SU-DHL-6 (cell line): ENCODE measurements at regions not wholly inside any gene's neighbourhood (a gene's known extent, or its start where the extent isn't known, plus 50 kb on each side); places are given as distances from the start of the nearest gene placed in this dataset.
"Not testable (repeated sequence)": the region's sequence is repeated elsewhere in the genome, so short reads cannot be mapped to it uniquely, and the experiment has no call there.

Experiments used
- H2AFZ ChIP-seq: fragments of 200-600 bp; sonication (generic); 2 replicates; pipeline ENCODE4 v1.6.1; 2014; ENCODE audit warnings: low read depth, mild to moderate bottlenecking, moderate library complexity, mixed read lengths, antibody characterized with exemption, low read length; ENCODE audit not compliant: severe bottlenecking
- H3F3A ChIP-seq: fragments of 200-600 bp; shearing (Covaris generic); 2 replicates; pipeline ENCODE4 v1.6.0; 2016; ENCODE audit warnings: antibody characterized with exemption, mild to moderate bottlenecking; ENCODE audit not compliant: insufficient read depth
- H3K27ac ChIP-seq: fragments of 200-600 bp; sonication (generic); 2 replicates; pipeline ENCODE4 v1.5.1; 2016; ENCODE audit warnings: low read depth, mild to moderate bottlenecking, low read length, moderate library complexity, mixed read lengths
- H3K27me3 ChIP-seq: fragments of 200-600 bp; sonication (generic), shearing (Covaris generic); 2 replicates; pipeline ENCODE4 v1.6.0; 2014; ENCODE audit warnings: mild to moderate bottlenecking, low read length
- H3K36me3 ChIP-seq: fragments of 200-600 bp; sonication (generic); 2 replicates; pipeline ENCODE4 v1.6.1; 2014; ENCODE audit warnings: mild to moderate bottlenecking, low read length, mixed read lengths
- H3K4me2 ChIP-seq: fragments of 300-600, 200-600 bp; shearing (Covaris generic), sonication (generic); 2 replicates; pipeline ENCODE4 v1.6.0; 2014; ENCODE audit warnings: low read length, low read depth, mild to moderate bottlenecking; ENCODE audit not compliant: poor library complexity, severe bottlenecking
- H3K4me3 ChIP-seq: fragments of 200-600 bp; sonication (generic); 2 replicates; pipeline ENCODE4 v1.5.1; 2014; ENCODE audit warnings: antibody characterized with exemption, low read length, mild to moderate bottlenecking, mixed read lengths; ENCODE audit not compliant: insufficient read depth, poor library complexity, severe bottlenecking
- H3K79me2 ChIP-seq: fragments of 200-600 bp; sonication (generic); 2 replicates; pipeline ENCODE4 v1.6.1; 2014; ENCODE audit warnings: mild to moderate bottlenecking, low read length, moderate library complexity; ENCODE audit not compliant: insufficient read depth
- H3K9ac ChIP-seq: fragments of 200-600 bp; sonication (generic); 2 replicates; pipeline ENCODE4 v1.7.0; 2014; ENCODE audit warnings: mild to moderate bottlenecking, low read length
- H3K9me2 ChIP-seq: fragments of 200-600 bp; sonication (generic); replicated peaks from 2 replicates; pipeline ENCODE4 v1.6.1; 2014; ENCODE audit warnings: low read length; ENCODE audit not compliant: insufficient read depth
- H3K9me3 ChIP-seq: fragments of 200-600 bp; sonication (generic); 2 replicates; pipeline ENCODE4 v1.6.1; 2014; ENCODE audit warnings: low read length, mixed read lengths; ENCODE audit not compliant: insufficient read depth
- H4K20me1 ChIP-seq: fragments of 200-600 bp; sonication (generic); 2 replicates; pipeline ENCODE4 v1.6.1; 2014; ENCODE audit warnings: low read depth, mild to moderate bottlenecking, antibody characterized with exemption, low read length, moderate library complexity, mixed read lengths
- CTCF ChIP-seq: fragments of 200-600 bp; sonication (generic); IDR thresholded peaks from one replicate; pipeline ENCODE4 v1.5.1; 2017; ENCODE audit warnings: antibody characterized with exemption, mild to moderate bottlenecking, low read length, moderate library complexity; ENCODE audit not compliant: insufficient read depth, poor library complexity, severe bottlenecking
- EZH2phosphoT487 ChIP-seq: fragments of 200-600 bp; sonication (generic), shearing (Covaris generic); conservative IDR thresholded peaks from 2 replicates; pipeline ENCODE4 v1.6.1; 2018; ENCODE audit warnings: mild to moderate bottlenecking, antibody characterized with exemption, low read length, moderate library complexity, mixed read lengths

- Histone ChIP-seq H3K27ac (no peak overlapping the region), H3K79me2 (no peaks in the 10 kb centered on the region), H3K9me2 (no peaks in the 10 kb centered on the region), H3K27me3 (no peaks in the 10 kb centered on the region), H3K4me2 (no peak overlapping the region), H3F3A (no peaks in the 10 kb centered on the region), H2AFZ (no peak overlapping the region), H3K9me3 (no peaks in the 10 kb centered on the region), H3K9ac (no peak overlapping the region), H4K20me1 (no peaks in the 10 kb centered on the region), H3K4me3 (no peak overlapping the region), H3K36me3 (no peaks in the 10 kb centered on the region)
- no peak for TF ChIP-seq EZH2phosphoT487
- no peak for TF ChIP-seq CTCF
Observed at GRCh38 chr5:40353442-40353841, 326.3 kb upstream of the PTGER4 start.

- H3K9me2 ChIP-seq: no peaks in the 10 kb centered on the region
- H3K27me3 ChIP-seq: no peaks in the 10 kb centered on the region
- no peak for TF ChIP-seq CTCF
- no peak for TF ChIP-seq EZH2phosphoT487
- H3F3A ChIP-seq: no peaks in the 10 kb centered on the region
- H3K9ac ChIP-seq: no peak overlapping the region
- no peak overlapping the region for H2AFZ ChIP-seq
- H3K4me2 ChIP-seq: no peak overlapping the region
- no peaks in the 10 kb centered on the region for H3K36me3 ChIP-seq
- no peak overlapping the region for H3K27ac ChIP-seq
- no peaks in the 10 kb centered on the region for H3K79me2 ChIP-seq
- no peaks in the 10 kb centered on the region for H4K20me1 ChIP-seq
- no peaks in the 10 kb centered on the region for H3K9me3 ChIP-seq
- no peak overlapping the region for H3K4me3 ChIP-seq
Observed at GRCh38 chr5:40347981-40348725, 331.6 kb upstream of the PTGER4 start.

GRCh38 chr5:40346901-40347300, 332.8 kb upstream of the PTGER4 start:
- no peaks in the 10 kb centered on the region for H4K20me1 ChIP-seq
- no peaks in the 10 kb centered on the region for H3K79me2 ChIP-seq
- TF ChIP-seq CTCF (no peak), EZH2phosphoT487 (no peak)

GRCh38 chr5:40338434-40338833, 341.3 kb upstream of the PTGER4 start:
- H3K79me2 ChIP-seq, H4K20me1 ChIP-seq, H3K27me3 ChIP-seq, H3K4me2 ChIP-seq, H3F3A ChIP-seq, H3K9ac ChIP-seq, H3K36me3 ChIP-seq, H3K4me3 ChIP-seq, H3K9me3 ChIP-seq, H3K9me2 ChIP-seq, H3K27ac ChIP-seq, H2AFZ ChIP-seq: not testable (repeated sequence)

More at GRCh38 chr5:40346901-40347300, 332.8 kb upstream of the PTGER4 start:
- Histone ChIP-seq H3K27me3 (no peaks in the 10 kb centered on the region), H3F3A (no peaks in the 10 kb centered on the region), H2AFZ (no peak overlapping the region), H3K4me2 (no peak overlapping the region), H3K9me2 (no peaks in the 10 kb centered on the region), H3K36me3 (no peaks in the 10 kb centered on the region), H3K27ac (no peak overlapping the region), H3K9ac (no peak overlapping the region), H3K9me3 (no peaks in the 10 kb centered on the region), H3K4me3 (no peak overlapping the region)
